Nephron (organoid): ENCODE measurements at regions not wholly inside any gene's neighbourhood (a gene's known extent, or its start where the extent isn't known, plus 50 kb on each side); places are given as distances from the start of the nearest gene placed in this dataset.
A peak's percentile ranks its signal among the peaks of the same experiment; 100 is the strongest.

Experiments
- H3K27ac Mint-ChIP-seq, 3 experiments: 2 replicates each; pipeline ENCODE4 v1.8.0; 2020; ENCODE audit warnings: mixed read lengths in 3 of 3, mild to moderate bottlenecking in 2 of 3, moderate library complexity in 1 of 3
- H3K27me3 Mint-ChIP-seq: 2 replicates; pipeline ENCODE4 v1.8.0; 2021; ENCODE audit warnings: low read depth, mild to moderate bottlenecking, moderate library complexity, mixed read lengths
- H3K36me3 Mint-ChIP-seq: 2 replicates; pipeline ENCODE4 v1.8.0; 2020; ENCODE audit warnings: low read depth, mixed read lengths
- H3K4me1 Mint-ChIP-seq: 2 replicates; pipeline ENCODE4 v1.8.0; 2020; ENCODE audit warnings: mixed read lengths
- H3K4me3 Mint-ChIP-seq, 3 experiments: 2 replicates each; pipeline ENCODE4 v1.8.0; 2020; ENCODE audit warnings: mild to moderate bottlenecking in 3 of 3, mixed read lengths in 3 of 3, moderate library complexity in 2 of 3
- H3K9me3 Mint-ChIP-seq: 2 replicates; pipeline ENCODE4 v1.8.0; 2020; ENCODE audit warnings: mixed read lengths
- TF ChIP-seq, protein P1 (sequence below), 3 experiments: fragments of 200-600 bp; sonication (generic); IDR thresholded peaks; one replicate each; pipeline ENCODE4 v1.5.0; 2021; ENCODE audit warnings: antibody characterized with exemption in 3 of 3; ENCODE audit not compliant: unreplicated experiment in 3 of 3

DNA sequence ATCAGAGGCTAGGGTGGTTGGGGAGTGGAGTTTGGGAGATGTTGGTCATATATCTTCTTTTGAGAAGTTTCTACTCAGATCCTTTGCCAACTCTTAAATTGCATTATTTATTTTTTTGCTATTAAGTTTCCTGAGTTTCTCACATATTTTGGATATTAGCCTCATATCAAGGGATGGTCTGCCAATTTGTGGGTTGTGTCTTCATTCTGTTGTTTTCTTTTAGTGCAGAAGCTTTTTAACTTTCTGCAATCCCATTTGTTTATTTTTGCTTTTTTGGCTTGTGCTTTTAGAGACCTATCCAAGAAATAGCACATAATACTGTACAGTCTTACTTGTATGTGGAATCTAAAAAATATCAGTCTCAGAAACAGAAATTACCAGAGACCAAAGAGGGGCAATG, 509.2 kb upstream of the HS3ST1 start:
- peaks cover 11% of the 10 kb centered on the region for H3K9me3 Mint-ChIP-seq
- peak overlapping the region in 2 of 3 experiments; percentile 50 to 71 for H3K27ac Mint-ChIP-seq
- TF ChIP-seq, protein P1, sequence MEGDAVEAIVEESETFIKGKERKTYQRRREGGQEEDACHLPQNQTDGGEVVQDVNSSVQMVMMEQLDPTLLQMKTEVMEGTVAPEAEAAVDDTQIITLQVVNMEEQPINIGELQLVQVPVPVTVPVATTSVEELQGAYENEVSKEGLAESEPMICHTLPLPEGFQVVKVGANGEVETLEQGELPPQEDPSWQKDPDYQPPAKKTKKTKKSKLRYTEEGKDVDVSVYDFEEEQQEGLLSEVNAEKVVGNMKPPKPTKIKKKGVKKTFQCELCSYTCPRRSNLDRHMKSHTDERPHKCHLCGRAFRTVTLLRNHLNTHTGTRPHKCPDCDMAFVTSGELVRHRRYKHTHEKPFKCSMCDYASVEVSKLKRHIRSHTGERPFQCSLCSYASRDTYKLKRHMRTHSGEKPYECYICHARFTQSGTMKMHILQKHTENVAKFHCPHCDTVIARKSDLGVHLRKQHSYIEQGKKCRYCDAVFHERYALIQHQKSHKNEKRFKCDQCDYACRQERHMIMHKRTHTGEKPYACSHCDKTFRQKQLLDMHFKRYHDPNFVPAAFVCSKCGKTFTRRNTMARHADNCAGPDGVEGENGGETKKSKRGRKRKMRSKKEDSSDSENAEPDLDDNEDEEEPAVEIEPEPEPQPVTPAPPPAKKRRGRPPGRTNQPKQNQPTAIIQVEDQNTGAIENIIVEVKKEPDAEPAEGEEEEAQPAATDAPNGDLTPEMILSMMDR (IDR thresholded peaks at IDR 0.05; ENCODE audit: unreplicated experiment in 3 of 3) = no peak
- no peak overlapping the region for H3K4me3 Mint-ChIP-seq
- H3K27me3 Mint-ChIP-seq = no peaks in the 10 kb centered on the region
- H3K36me3 Mint-ChIP-seq = no peaks in the 10 kb centered on the region
- H3K4me1 Mint-ChIP-seq = peaks cover 9% of the 10 kb centered on the region

DNA sequence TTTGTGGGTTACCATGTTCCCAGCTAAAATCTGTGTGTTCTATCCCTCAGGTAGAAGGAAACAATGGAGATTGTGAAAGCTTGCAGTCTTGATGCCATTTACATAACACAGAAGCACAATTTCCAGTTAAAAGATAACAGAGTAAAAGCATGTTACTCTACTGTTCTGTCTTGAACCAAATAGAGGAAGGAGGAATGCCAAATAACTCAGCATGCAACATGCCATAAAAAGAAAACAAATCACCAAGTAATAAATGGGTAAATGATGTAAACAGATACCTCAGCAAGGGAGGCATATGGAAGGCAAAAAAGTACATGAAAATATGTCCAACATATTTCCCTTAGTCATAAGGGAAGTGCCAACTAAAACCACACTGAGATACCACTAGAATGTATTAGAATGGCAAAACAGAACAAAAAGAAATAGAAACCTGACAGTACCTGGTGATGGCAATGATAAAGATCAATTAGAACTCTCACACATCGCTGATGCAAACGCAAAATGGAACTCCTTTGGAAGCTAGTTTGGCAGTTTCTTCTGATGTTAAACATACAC, 502.6 kb upstream of the HS3ST1 start:
- H3K4me3 Mint-ChIP-seq = no peak overlapping the region
- H3K9me3 Mint-ChIP-seq = peaks cover 8% of the 10 kb centered on the region
- no peaks in the 10 kb centered on the region for H3K4me1 Mint-ChIP-seq
- TF ChIP-seq, protein P1 (IDR thresholded peaks at IDR 0.05; ENCODE audit: unreplicated experiment in 3 of 3) = no peak
- no peaks in the 10 kb centered on the region for H3K27me3 Mint-ChIP-seq
- no peak overlapping the region for H3K27ac Mint-ChIP-seq
- H3K36me3 Mint-ChIP-seq = no peaks in the 10 kb centered on the region

DNA sequence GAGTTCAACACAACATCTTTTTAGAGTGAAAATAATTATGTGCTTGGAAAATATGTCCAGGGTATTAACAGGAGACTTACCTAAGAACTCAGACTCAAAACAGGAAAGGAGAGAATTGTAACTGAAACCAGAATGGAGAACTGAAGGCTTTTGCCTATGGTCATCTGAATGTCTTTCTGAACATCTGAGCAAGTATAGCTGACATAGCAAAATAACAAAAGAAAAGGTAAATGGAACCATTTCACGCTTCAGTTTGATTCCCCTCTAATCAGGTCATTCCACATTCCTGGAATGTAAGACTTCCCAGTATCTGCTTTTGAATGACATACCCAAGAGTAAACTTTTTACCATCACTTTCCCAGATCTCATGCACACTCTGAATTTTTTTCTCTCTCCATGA, 500.4 kb upstream of the HS3ST1 start:
- Mint-ChIP-seq H3K4me1 (no peaks in the 10 kb centered on the region), H3K27ac (no peak overlapping the region), H3K27me3 (no peaks in the 10 kb centered on the region), H3K9me3 (peaks cover 3% of the 10 kb centered on the region), H3K36me3 (no peaks in the 10 kb centered on the region), H3K4me3 (no peak overlapping the region)
- TF ChIP-seq, protein P1 (IDR thresholded peaks at IDR 0.05; ENCODE audit: unreplicated experiment in 3 of 3) = no peak

DNA sequence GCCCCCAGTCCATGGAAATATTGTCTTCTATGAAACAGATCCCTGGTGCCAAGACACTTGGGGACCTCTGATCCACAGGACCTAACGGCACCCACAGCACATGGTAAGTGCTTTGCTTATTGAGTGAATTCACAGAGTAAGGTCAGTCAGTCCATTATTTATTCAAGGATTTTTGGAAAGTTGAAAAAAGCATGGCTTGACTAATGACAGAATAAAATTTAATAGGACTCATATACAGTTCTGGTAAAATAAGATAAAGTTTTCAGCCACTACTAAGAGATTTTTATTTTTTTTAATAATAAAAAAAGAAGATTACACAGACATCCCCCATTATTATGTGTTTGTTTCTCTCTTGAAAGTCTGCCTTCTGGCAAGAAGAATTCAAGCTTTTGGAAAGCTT, 490.6 kb upstream of the HS3ST1 start:
- TF ChIP-seq, protein P1 (IDR thresholded peaks at IDR 0.05; ENCODE audit: unreplicated experiment in 3 of 3) = no peak

DNA sequence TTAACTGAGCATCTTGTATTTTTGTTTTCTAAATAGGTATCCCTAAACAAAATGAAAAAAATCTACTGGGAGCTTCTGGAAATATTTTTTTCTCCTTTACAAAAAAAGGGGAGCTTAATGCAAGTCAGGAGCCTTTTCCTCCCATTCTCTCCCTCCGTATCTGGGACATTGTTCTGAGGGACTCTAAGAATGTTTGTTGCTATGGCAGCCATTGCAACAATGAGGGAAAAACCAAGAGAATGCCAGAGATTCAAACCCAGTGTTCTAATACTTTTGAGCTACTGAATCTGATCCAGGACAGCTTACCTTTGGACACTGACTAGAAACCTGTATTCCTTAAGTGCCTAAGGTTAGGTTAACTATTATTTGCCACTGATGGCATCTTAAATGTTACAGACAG, 485.7 kb upstream of the HS3ST1 start:
- Mint-ChIP-seq H3K9me3 (peaks cover 8% of the 10 kb centered on the region), H3K4me3 (no peak overlapping the region), H3K36me3 (no peaks in the 10 kb centered on the region), H3K27ac (no peak overlapping the region), H3K27me3 (no peaks in the 10 kb centered on the region), H3K4me1 (no peaks in the 10 kb centered on the region)
- TF ChIP-seq, protein P1 (IDR thresholded peaks at IDR 0.05; ENCODE audit: unreplicated experiment in 3 of 3) = no peak

More for the DNA sequence above, 490.6 kb upstream of the HS3ST1 start:
- H3K27me3 Mint-ChIP-seq = no peaks in the 10 kb centered on the region
- no peaks in the 10 kb centered on the region for H3K36me3 Mint-ChIP-seq
- no peaks in the 10 kb centered on the region for H3K4me1 Mint-ChIP-seq
- H3K4me3 Mint-ChIP-seq = no peak overlapping the region
- H3K27ac Mint-ChIP-seq = no peak overlapping the region
- peaks cover 8% of the 10 kb centered on the region for H3K9me3 Mint-ChIP-seq

DNA sequence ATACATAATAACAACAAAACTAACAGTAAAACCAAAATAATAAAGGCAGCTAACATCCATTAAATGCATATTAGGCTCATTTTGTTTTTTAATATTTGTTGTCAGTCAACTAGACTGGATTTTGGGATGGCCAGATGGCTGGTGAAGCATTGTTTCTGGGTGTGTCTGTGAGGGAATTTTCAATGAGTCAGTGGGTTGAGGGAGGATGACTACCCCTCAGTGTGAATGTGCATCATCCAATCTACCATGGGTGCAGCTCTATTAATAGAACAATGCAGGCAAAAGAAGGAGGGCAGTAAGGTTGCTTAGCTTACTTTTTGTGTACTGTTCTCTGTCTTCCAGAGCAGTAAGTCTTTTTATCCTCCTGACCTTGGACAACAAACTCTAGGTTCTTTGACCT, 484.2 kb upstream of the HS3ST1 start:
- TF ChIP-seq, protein P1 (IDR thresholded peaks at IDR 0.05; ENCODE audit: unreplicated experiment in 3 of 3) = no peak
- Mint-ChIP-seq H3K4me1 (no peaks in the 10 kb centered on the region), H3K36me3 (no peaks in the 10 kb centered on the region), H3K4me3 (no peak overlapping the region), H3K27me3 (no peaks in the 10 kb centered on the region), H3K27ac (no peak overlapping the region), H3K9me3 (peaks cover 6% of the 10 kb centered on the region)
